ENCODE measurements at regions not wholly inside any gene's neighbourhood (a gene's known extent, or its start where the extent isn't known, plus 50 kb on each side); places are given as distances from the start of the nearest gene placed in this dataset. TPM values are rescaled to one million over a fixed set of nuclear protein-coding genes. Genes with fewer than 3 reads are reported as not detected.

MicroRNA genes in the stretch of these regions (microRNA counts, 767-probe panel; counts per million panel counts)
- microRNA hsa-miR-1303, result not detected
- microRNA hsa-miR-3141, result not detected

Small RNA genes lying in the stretch of these regions (microRNA-seq; reads per million reads assigned to microRNA genes)
- gene MIR1303 (not detected), gene MIR3141 (not detected)

Small RNA genes lying in the stretch of these regions (small RNA-seq; reads per million reads assigned to genes)
- 0.12 reads per million for gene MIR1303 (ENCODE audit: low replicate concordance)
- gene MIR3141 (ENCODE audit: low replicate concordance), result not detected
